ENCODE measurements at regions not wholly inside any gene's neighbourhood (a gene's known extent, or its start where the extent isn't known, plus 50 kb on each side); places are given as distances from the start of the nearest gene placed in this dataset.

GRCh38 chr13:65977525-65977924, 1252.6 kb downstream of the PCDH9 start:
- no peak overlapping the region for H3K27ac ChIP-seq
- WGBS, 2 donors = 44 to 71% methylated on average over 1 of the region's 1 CpG
- no peak for DNase-seq (ENCODE audit: low spot score in 2 of 2)
- H3K4me1 ChIP-seq = no peaks in the 10 kb centered on the region
- H3K9me3 ChIP-seq = peaks cover 0 to 8% (median 0%) of the 10 kb centered on the region in 4 donors
- no peaks in the 10 kb centered on the region for H3K27me3 ChIP-seq
- TF ChIP-seq EP300 (IDR thresholded peaks at IDR 0.05) (no peak), CTCF (IDR thresholded peaks at IDR 0.05) (no peak), POLR2A (IDR thresholded peaks at IDR 0.05) (no peak)
- H3K4me3 ChIP-seq = no peak overlapping the region
- no peaks in the 10 kb centered on the region for H3K36me3 ChIP-seq

- WGBS, 2 donors = 49 to 64% methylated on average over 3 of the region's 3 CpGs
- H3K27me3 ChIP-seq = no peaks in the 10 kb centered on the region
- H3K4me3 ChIP-seq = no peak overlapping the region
- H3K36me3 ChIP-seq = no peaks in the 10 kb centered on the region
- no peaks in the 10 kb centered on the region for H3K9me3 ChIP-seq
- no peaks in the 10 kb centered on the region for H3K4me1 ChIP-seq
- DNase-seq (ENCODE audit: low spot score in 2 of 2) = no peak
- TF ChIP-seq CTCF (IDR thresholded peaks at IDR 0.05) (no peak), POLR2A (IDR thresholded peaks at IDR 0.05) (no peak), EP300 (IDR thresholded peaks at IDR 0.05) (no peak)
- no peak overlapping the region for H3K27ac ChIP-seq
These were observed 1258.6 kb downstream of the PCDH9 start for GRCh38 chr13:65971541-65971940.

GRCh38 chr13:65966991-65967451, 1263.1 kb downstream of the PCDH9 start:
- Histone ChIP-seq H3K4me3 (no peak overlapping the region), H3K27ac (no peak overlapping the region), H3K9me3 (no peaks in the 10 kb centered on the region), H3K36me3 (no peaks in the 10 kb centered on the region), H3K4me1 (no peaks in the 10 kb centered on the region), H3K27me3 (no peaks in the 10 kb centered on the region)
- DNase-seq (ENCODE audit: low spot score in 2 of 2) = no peak
- TF ChIP-seq CTCF (IDR thresholded peaks at IDR 0.05) (no peak), EP300 (IDR thresholded peaks at IDR 0.05) (no peak), POLR2A (IDR thresholded peaks at IDR 0.05) (no peak)
- WGBS, 2 donors = 60 to 64% methylated on average over 3 of the region's 3 CpGs

- Histone ChIP-seq H3K36me3 (no peaks in the 10 kb centered on the region), H3K9me3 (no peaks in the 10 kb centered on the region), H3K4me1 (no peaks in the 10 kb centered on the region), H3K27me3 (no peaks in the 10 kb centered on the region), H3K4me3 (no peak overlapping the region), H3K27ac (no peak overlapping the region)
- no peak for TF ChIP-seq POLR2A (IDR thresholded peaks at IDR 0.05)
- no peak for TF ChIP-seq CTCF (IDR thresholded peaks at IDR 0.05)
- no peak for TF ChIP-seq EP300 (IDR thresholded peaks at IDR 0.05)
- no peak for DNase-seq (ENCODE audit: low spot score in 2 of 2)
- WGBS, 2 donors = 63 to 68% methylated on average over 2 of the region's 2 CpGs
These were observed 1264.6 kb downstream of the PCDH9 start for GRCh38 chr13:65965501-65965900.

GRCh38 chr13:65964672-65965071, 1265.5 kb downstream of the PCDH9 start:
- Histone ChIP-seq H3K4me3 (no peak overlapping the region), H3K9me3 (no peaks in the 10 kb centered on the region), H3K36me3 (no peaks in the 10 kb centered on the region), H3K27me3 (no peaks in the 10 kb centered on the region), H3K4me1 (no peaks in the 10 kb centered on the region), H3K27ac (no peak overlapping the region)
- TF ChIP-seq CTCF (IDR thresholded peaks at IDR 0.05) (no peak), POLR2A (IDR thresholded peaks at IDR 0.05) (no peak), EP300 (IDR thresholded peaks at IDR 0.05) (no peak)
- 85 to 92% methylated on average over 1 of the region's 1 CpG for WGBS, 2 donors
- no peak for DNase-seq (ENCODE audit: low spot score in 2 of 2)
